Liver (tissue), 8 donors: ENCODE measurements at regions not wholly inside any gene's neighbourhood (a gene's known extent, or its start where the extent isn't known, plus 50 kb on each side); places are given as distances from the start of the nearest gene placed in this dataset.

Experiments used
- DNase-seq: peaks from one replicate; pipeline ENCODE4 v3.0.0-alpha.2; 2017; ENCODE audit warnings: low spot score
- H3K27ac ChIP-seq, 2 donors: one replicate each; pipeline ENCODE4 v1.7.0; 2013; ENCODE audit warnings: inconsistent platforms in 2 of 2, low read length in 2 of 2, control low read depth in 1 of 2, low read depth in 1 of 2, mild to moderate bottlenecking in 1 of 2
- H3K27me3 ChIP-seq, 4 donors: one replicate each; pipeline versions ENCODE4 v1.6.1 to v1.7.0; 2013; ENCODE audit warnings: low read length in 3 of 4, inconsistent platforms in 1 of 4, mild to moderate bottlenecking in 1 of 4, moderate library complexity in 1 of 4; ENCODE audit not compliant: control insufficient read depth in 4 of 4, insufficient read depth in 4 of 4
- H3K36me3 ChIP-seq, 4 donors: one replicate each; pipeline versions ENCODE4 v1.6.1 to v1.7.0; 2013; ENCODE audit warnings: low read length in 3 of 4, mild to moderate bottlenecking in 3 of 4, low read depth in 1 of 4, moderate library complexity in 1 of 4; ENCODE audit not compliant: control insufficient read depth in 4 of 4, insufficient read depth in 3 of 4
- H3K4me1 ChIP-seq, 4 donors: one replicate each; pipeline versions ENCODE4 v1.6.1 to v1.7.0; 2013; ENCODE audit warnings: low read length in 3 of 4, mild to moderate bottlenecking in 3 of 4, moderate library complexity in 1 of 4; ENCODE audit not compliant: control insufficient read depth in 4 of 4, insufficient read depth in 4 of 4
- H3K4me3 ChIP-seq, 3 donors: one replicate each; pipeline versions ENCODE4 v1.6.1 to v1.7.0; 2013; ENCODE audit warnings: low read length in 3 of 3, control low read depth in 1 of 3, low read depth in 1 of 3, mild to moderate bottlenecking in 1 of 3
- H3K9ac ChIP-seq, 2 donors: one replicate each; pipeline ENCODE4 v1.7.0; 2013; ENCODE audit warnings: low read length in 2 of 2, mild to moderate bottlenecking in 2 of 2, moderate library complexity in 2 of 2, control low read depth in 1 of 2, low read depth in 1 of 2
- H3K9me3 ChIP-seq, 4 donors: one replicate each; pipeline versions ENCODE4 v1.6.1 to v1.7.0; 2013; ENCODE audit warnings: low read length in 3 of 4; ENCODE audit not compliant: control insufficient read depth in 4 of 4
- ATF3 ChIP-seq: IDR thresholded peaks from 2 replicates; pipeline ENCODE4 v1.6.1; 2016; ENCODE audit warnings: antibody characterized with exemption
- CTCF ChIP-seq: fragments of 150-350 bp; IDR thresholded peaks from 2 replicates; pipeline ENCODE4 v1.5.1; 2017; ENCODE audit warnings: improper control_type of control experiment, low read depth, low read length; ENCODE audit not compliant: missing input control
- EGR1 ChIP-seq, 2 donors: IDR thresholded peaks; 2 replicates each; pipeline ENCODE4 v1.6.1; 2016 to 2018; ENCODE audit warnings: antibody characterized with exemption in 2 of 2, low read depth in 2 of 2
- FOXA1 ChIP-seq: IDR thresholded peaks from 2 replicates; pipeline ENCODE4 v1.6.1; 2016; ENCODE audit warnings: antibody characterized with exemption
- GABPA ChIP-seq, 2 donors: IDR thresholded peaks in 1 of 2; conservative IDR thresholded peaks in 1 of 2; 2 replicates each; pipeline ENCODE4 v1.6.1; 2016; ENCODE audit warnings: antibody characterized with exemption in 2 of 2, mild to moderate bottlenecking in 1 of 2, moderate library complexity in 1 of 2
- HNF4A ChIP-seq, 2 donors: conservative IDR thresholded peaks; 2 replicates each; pipeline ENCODE4 v1.6.1; 2016; ENCODE audit warnings: antibody characterized with exemption in 2 of 2, mild to moderate bottlenecking in 2 of 2
- NR2F2 ChIP-seq: IDR thresholded peaks from 2 replicates; pipeline ENCODE4 v1.6.1; 2016; ENCODE audit warnings: antibody characterized with exemption
- RAD21 ChIP-seq, 2 donors: IDR thresholded peaks; 2 replicates each; pipeline ENCODE4 v1.6.1; 2016; ENCODE audit warnings: antibody characterized with exemption in 2 of 2, mild to moderate bottlenecking in 2 of 2
- RXRA ChIP-seq, 2 donors: IDR thresholded peaks; 2 replicates each; pipeline ENCODE4 v1.6.1; 2017 to 2018; ENCODE audit warnings: antibody characterized with exemption in 2 of 2, mild to moderate bottlenecking in 1 of 2
- SP1 ChIP-seq: IDR thresholded peaks from 2 replicates; pipeline ENCODE4 v1.6.1; 2018; ENCODE audit warnings: antibody characterized with exemption, mild to moderate bottlenecking
- TAF1 ChIP-seq: conservative IDR thresholded peaks from 2 replicates; pipeline ENCODE4 v1.6.1; 2016; ENCODE audit warnings: antibody characterized with exemption, mild to moderate bottlenecking
- YY1 ChIP-seq: IDR thresholded peaks from 2 replicates; pipeline ENCODE4 v1.6.1; 2016; ENCODE audit warnings: antibody characterized with exemption, mild to moderate bottlenecking
- WGBS: extraction: QIAGEN DNeasy Blood & Tissue Kit; methylation state at CpG from one replicate; pipeline ENCODE4 v1.1.7; 2013; 5-methylcytosine and 5-hydroxymethylcytosine counted together
- TF ChIP-seq, protein P1 (sequence below): IDR thresholded peaks from 2 replicates; pipeline ENCODE4 v1.6.1; 2016; ENCODE audit warnings: antibody characterized with exemption
- TF ChIP-seq, protein P2 (sequence below): IDR thresholded peaks from 2 replicates; pipeline ENCODE4 v1.6.1; 2016; ENCODE audit warnings: antibody characterized with exemption
- TF ChIP-seq, protein P3 (sequence below): IDR thresholded peaks from 2 replicates; pipeline ENCODE4 v1.6.1; 2016; ENCODE audit warnings: antibody characterized with exemption, mild to moderate bottlenecking
- donor health status: healthy.
- donor health status: healthy.
- donor health status: healthy.
- donor health status: healthy.
- donor health status: healthy.

DNA sequence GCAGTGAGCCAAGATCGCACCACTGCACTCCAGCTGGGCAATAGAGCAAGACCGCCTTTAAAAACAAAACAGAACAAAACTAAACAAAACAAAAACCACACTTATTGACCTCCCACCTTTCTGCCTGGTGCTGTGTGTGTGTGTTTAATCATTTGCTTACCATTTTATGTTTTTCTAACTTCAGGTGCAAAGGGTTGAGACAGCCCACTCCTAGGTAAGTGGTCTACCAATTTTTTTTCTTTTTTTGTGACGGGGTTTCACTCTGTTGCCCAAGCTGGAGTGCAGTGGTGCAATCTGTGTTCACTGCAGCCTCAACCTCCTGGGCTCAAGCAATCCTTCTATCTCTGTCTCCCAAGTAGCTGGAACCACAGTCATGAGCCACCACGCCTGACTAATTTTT lies 65.8 kb downstream of the SALL1 start:
- no peaks in the 10 kb centered on the region for H3K9me3 ChIP-seq
- WGBS: 69% methylated on average over 4 of the region's 4 CpGs

DNA sequence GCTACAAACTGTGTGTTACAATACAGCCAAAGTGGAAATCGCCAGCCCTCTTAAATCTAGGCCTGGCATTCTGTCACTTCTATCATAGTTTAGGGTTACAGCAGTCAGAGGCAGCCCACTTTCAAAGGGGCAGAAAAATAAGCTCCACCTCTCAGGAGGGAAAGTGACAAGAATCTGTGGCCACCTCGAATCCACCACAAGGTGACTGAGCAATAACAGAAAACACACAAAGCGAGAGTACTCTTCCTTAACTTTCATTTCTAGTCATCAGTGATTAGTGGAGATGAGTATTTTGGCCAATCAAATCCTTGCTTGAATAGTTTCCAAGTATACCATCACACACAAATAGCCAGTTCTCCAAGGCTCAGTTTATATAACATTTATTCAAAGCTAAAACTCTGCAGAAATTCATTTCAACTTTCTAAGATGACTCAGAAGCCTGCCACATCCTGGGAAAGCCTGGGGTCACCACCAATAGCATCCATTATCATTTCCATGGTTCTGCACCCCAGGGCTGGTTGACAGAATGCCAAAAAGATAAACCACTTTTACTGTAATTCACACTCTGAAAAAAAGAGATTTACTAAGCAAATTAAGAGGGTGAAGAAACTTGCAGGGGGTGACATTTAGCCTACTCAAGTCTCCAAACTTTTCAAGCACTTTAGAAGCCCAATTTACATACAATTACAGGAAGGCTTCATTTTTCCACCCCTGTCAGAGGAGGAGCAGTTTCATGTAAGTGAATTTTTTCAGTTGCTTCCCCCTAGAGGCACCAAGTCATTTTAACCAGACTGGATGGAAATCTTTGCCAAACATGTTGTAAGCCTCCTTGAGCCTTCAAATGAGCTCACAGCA lies 66.8 kb downstream of the SALL1 start:
- DNase-seq: no peak
- whole genome bisulfite sequencing: 81% methylated on average over 3 of the region's 3 CpGs
- no peak overlapping the region for H3K9ac ChIP-seq
- H3K27ac ChIP-seq: no peak overlapping the region
- no peaks in the 10 kb centered on the region for H3K27me3 ChIP-seq
- H3K4me1 ChIP-seq: peaks cover 0 to 4% (median 0%) of the 10 kb centered on the region in 4 donors
- no peak for TF ChIP-seq RXRA (IDR thresholded peaks at IDR 0.05)
- TF ChIP-seq CTCF: peak; percentile 14
- TF ChIP-seq SP1: no peak
- TF ChIP-seq NR2F2: no peak
- TF ChIP-seq GABPA (IDR thresholded peaks at IDR 0.05 in 1 of 2, conservative IDR thresholded peaks at IDR 0.05 in 1 of 2): no peak
- TF ChIP-seq RAD21 (IDR thresholded peaks at IDR 0.05): peak; percentile 30 to 45
- TF ChIP-seq HNF4A (conservative IDR thresholded peaks at IDR 0.05): no peak
- TF ChIP-seq ATF3: no peak
- no peak overlapping the region for H3K4me3 ChIP-seq
- no peaks in the 10 kb centered on the region for H3K9me3 ChIP-seq
- no peaks in the 10 kb centered on the region for H3K36me3 ChIP-seq

More for the DNA sequence above, 65.8 kb downstream of the SALL1 start:
- H3K27ac ChIP-seq: no peak overlapping the region
- TF ChIP-seq, protein P1, sequence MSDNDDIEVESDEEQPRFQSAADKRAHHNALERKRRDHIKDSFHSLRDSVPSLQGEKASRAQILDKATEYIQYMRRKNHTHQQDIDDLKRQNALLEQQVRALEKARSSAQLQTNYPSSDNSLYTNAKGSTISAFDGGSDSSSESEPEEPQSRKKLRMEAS: no peak
- TF ChIP-seq YY1: no peak
- TF ChIP-seq, protein P2, sequence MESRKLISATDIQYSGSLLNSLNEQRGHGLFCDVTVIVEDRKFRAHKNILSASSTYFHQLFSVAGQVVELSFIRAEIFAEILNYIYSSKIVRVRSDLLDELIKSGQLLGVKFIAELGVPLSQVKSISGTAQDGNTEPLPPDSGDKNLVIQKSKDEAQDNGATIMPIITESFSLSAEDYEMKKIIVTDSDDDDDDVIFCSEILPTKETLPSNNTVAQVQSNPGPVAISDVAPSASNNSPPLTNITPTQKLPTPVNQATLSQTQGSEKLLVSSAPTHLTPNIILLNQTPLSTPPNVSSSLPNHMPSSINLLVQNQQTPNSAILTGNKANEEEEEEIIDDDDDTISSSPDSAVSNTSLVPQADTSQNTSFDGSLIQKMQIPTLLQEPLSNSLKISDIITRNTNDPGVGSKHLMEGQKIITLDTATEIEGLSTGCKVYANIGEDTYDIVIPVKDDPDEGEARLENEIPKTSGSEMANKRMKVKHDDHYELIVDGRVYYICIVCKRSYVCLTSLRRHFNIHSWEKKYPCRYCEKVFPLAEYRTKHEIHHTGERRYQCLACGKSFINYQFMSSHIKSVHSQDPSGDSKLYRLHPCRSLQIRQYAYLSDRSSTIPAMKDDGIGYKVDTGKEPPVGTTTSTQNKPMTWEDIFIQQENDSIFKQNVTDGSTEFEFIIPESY: no peak
- no peak for TF ChIP-seq HNF4A (conservative IDR thresholded peaks at IDR 0.05)
- no peaks in the 10 kb centered on the region for H3K36me3 ChIP-seq
- H3K27me3 ChIP-seq: no peaks in the 10 kb centered on the region
- no peak for DNase-seq
- peaks cover 0 to 4% (median 0%) of the 10 kb centered on the region in 4 donors for H3K4me1 ChIP-seq
- no peak overlapping the region for H3K9ac ChIP-seq
- no peak overlapping the region for H3K4me3 ChIP-seq

- Histone ChIP-seq H3K4me1 (no peaks in the 10 kb centered on the region), H3K9ac (no peak overlapping the region), H3K9me3 (no peaks in the 10 kb centered on the region), H3K36me3 (no peaks in the 10 kb centered on the region), H3K27ac (no peak overlapping the region), H3K27me3 (no peaks in the 10 kb centered on the region), H3K4me3 (no peak overlapping the region)
- no peak for DNase-seq
- WGBS: 83% methylated on average over 4 of the region's 4 CpGs
- TF ChIP-seq FOXA1: no peak
- no peak for TF ChIP-seq YY1
- TF ChIP-seq GABPA (IDR thresholded peaks at IDR 0.05 in 1 of 2, conservative IDR thresholded peaks at IDR 0.05 in 1 of 2): no peak
- no peak for TF ChIP-seq NR2F2
- TF ChIP-seq, protein P1: no peak
- no peak for TF ChIP-seq RXRA (IDR thresholded peaks at IDR 0.05)
- TF ChIP-seq TAF1: no peak
- no peak for TF ChIP-seq EGR1 (IDR thresholded peaks at IDR 0.05; ENCODE audit: low read depth in 2 of 2)
- TF ChIP-seq, protein P3, sequence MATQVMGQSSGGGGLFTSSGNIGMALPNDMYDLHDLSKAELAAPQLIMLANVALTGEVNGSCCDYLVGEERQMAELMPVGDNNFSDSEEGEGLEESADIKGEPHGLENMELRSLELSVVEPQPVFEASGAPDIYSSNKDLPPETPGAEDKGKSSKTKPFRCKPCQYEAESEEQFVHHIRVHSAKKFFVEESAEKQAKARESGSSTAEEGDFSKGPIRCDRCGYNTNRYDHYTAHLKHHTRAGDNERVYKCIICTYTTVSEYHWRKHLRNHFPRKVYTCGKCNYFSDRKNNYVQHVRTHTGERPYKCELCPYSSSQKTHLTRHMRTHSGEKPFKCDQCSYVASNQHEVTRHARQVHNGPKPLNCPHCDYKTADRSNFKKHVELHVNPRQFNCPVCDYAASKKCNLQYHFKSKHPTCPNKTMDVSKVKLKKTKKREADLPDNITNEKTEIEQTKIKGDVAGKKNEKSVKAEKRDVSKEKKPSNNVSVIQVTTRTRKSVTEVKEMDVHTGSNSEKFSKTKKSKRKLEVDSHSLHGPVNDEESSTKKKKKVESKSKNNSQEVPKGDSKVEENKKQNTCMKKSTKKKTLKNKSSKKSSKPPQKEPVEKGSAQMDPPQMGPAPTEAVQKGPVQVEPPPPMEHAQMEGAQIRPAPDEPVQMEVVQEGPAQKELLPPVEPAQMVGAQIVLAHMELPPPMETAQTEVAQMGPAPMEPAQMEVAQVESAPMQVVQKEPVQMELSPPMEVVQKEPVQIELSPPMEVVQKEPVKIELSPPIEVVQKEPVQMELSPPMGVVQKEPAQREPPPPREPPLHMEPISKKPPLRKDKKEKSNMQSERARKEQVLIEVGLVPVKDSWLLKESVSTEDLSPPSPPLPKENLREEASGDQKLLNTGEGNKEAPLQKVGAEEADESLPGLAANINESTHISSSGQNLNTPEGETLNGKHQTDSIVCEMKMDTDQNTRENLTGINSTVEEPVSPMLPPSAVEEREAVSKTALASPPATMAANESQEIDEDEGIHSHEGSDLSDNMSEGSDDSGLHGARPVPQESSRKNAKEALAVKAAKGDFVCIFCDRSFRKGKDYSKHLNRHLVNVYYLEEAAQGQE: no peak
- TF ChIP-seq CTCF: no peak
- no peak for TF ChIP-seq HNF4A (conservative IDR thresholded peaks at IDR 0.05)
Measured at GRCh38 chr16:51072591-51072990, 78.5 kb downstream of the SALL1 start.
